ENCODE measurements at regions not wholly inside any gene's neighbourhood (a gene's known extent, or its start where the extent isn't known, plus 50 kb on each side); places are given as distances from the start of the nearest gene placed in this dataset.

DNA sequence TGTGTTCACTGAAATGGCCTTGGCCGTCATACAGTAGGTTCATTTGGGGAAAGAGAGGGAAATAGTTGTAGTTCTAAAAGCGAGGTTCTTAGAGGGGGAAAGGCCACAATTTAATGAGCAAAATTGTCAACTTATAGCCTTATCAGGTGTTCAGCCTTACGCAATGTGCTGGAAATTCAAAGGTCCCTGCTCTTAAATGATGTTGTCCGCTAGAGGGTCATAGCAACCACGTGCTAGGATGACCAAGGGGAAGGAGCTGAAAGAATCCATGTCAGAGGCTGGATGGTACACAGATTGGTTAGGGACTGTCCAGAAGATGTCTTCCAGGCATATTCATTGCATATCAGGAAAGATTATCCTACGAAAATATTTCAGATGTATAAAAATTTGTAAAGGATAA is 282.3 kb upstream of the MEX3C start:
- no peak overlapping the region for H3K4me3 ChIP-seq
- ATAC-seq: no peak
- H3K9me3 ChIP-seq: no peaks in the 10 kb centered on the region
- peaks cover 0 to 18% (median 1%) of the 10 kb centered on the region in 12 donors for H3K4me1 ChIP-seq
- H3K27me3 ChIP-seq: no peaks in the 10 kb centered on the region
- no peaks in the 10 kb centered on the region for H3K36me3 ChIP-seq
- TF ChIP-seq POLR2A (IDR thresholded peaks at IDR 0.05): no peak
- TF ChIP-seq, protein P1, sequence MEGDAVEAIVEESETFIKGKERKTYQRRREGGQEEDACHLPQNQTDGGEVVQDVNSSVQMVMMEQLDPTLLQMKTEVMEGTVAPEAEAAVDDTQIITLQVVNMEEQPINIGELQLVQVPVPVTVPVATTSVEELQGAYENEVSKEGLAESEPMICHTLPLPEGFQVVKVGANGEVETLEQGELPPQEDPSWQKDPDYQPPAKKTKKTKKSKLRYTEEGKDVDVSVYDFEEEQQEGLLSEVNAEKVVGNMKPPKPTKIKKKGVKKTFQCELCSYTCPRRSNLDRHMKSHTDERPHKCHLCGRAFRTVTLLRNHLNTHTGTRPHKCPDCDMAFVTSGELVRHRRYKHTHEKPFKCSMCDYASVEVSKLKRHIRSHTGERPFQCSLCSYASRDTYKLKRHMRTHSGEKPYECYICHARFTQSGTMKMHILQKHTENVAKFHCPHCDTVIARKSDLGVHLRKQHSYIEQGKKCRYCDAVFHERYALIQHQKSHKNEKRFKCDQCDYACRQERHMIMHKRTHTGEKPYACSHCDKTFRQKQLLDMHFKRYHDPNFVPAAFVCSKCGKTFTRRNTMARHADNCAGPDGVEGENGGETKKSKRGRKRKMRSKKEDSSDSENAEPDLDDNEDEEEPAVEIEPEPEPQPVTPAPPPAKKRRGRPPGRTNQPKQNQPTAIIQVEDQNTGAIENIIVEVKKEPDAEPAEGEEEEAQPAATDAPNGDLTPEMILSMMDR (IDR thresholded peaks at IDR 0.05): no peak
- intact Hi-C loops (cut with DNase I): no loop called here
- peak overlapping the region in 7 of 12 donors; percentile 24 to 80 (median 72) for H3K27ac ChIP-seq
- no peak for DNase-seq
- WGBS, 4 donors: 76 to 85% (median 78%) methylated on average over 6 of the region's 6 CpGs

DNA sequence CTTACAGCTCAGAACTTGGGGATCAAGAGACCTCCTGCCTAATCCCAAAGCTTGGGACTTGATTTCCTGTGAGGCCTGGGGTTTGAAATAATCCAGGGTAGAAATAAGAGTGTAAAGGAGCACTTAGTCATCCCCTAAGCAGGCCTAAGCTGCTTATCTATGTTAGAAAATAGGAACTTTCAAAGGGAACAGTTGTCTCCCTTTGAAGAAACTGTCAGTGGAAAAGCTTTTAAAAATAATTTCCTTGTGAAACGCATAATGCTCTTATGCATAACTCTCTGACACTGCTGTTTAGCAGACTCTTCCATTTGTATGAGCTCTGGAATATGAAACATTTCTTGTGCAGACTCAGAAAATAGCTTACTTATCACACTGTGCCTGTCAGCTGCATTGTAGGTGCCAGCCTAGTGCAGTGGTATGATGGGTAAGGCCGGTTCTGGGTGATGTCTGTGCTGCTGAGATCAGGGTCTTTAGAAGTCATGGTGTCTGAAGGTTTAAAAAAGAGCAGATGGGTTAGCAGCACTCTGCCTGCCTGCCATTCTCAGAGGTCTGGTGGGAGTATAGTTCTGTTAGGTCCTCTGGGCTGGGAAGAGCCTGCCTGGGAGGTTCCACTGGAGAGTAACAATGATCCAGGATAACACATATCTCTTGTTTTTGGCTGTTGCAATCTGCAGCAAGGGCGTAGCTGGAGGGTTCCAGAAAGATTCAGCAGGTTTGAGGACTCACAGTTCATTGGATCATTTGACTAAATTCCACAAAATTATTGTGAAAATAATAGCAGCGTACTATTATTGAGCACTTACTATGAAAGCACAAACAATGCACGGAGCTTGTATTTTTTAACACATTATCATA is 283.2 kb upstream of the MEX3C start:
- intact Hi-C loops (cut with DNase I): no loop called here
- peak overlapping the region in 9 of 12 donors; percentile 23 to 80 (median 69) for H3K27ac ChIP-seq
- H3K4me3 ChIP-seq: no peak overlapping the region
- DNase-seq (peak in 3 of 5 donors; percentile 18 to 29 (median 23)), ATAC-seq (peak; percentile 80 to 87 (median 80))
- peaks cover 0 to 18% (median 1%) of the 10 kb centered on the region in 12 donors for H3K4me1 ChIP-seq
- WGBS, 4 donors: 57 to 63% (median 60%) methylated on average over 5 of the region's 5 CpGs
- H3K27me3 ChIP-seq: no peaks in the 10 kb centered on the region
- TF ChIP-seq POLR2A (IDR thresholded peaks at IDR 0.05): no peak
- TF ChIP-seq, protein P1 (IDR thresholded peaks at IDR 0.05): no peak
- no peaks in the 10 kb centered on the region for H3K36me3 ChIP-seq
- H3K9me3 ChIP-seq: no peaks in the 10 kb centered on the region

DNA sequence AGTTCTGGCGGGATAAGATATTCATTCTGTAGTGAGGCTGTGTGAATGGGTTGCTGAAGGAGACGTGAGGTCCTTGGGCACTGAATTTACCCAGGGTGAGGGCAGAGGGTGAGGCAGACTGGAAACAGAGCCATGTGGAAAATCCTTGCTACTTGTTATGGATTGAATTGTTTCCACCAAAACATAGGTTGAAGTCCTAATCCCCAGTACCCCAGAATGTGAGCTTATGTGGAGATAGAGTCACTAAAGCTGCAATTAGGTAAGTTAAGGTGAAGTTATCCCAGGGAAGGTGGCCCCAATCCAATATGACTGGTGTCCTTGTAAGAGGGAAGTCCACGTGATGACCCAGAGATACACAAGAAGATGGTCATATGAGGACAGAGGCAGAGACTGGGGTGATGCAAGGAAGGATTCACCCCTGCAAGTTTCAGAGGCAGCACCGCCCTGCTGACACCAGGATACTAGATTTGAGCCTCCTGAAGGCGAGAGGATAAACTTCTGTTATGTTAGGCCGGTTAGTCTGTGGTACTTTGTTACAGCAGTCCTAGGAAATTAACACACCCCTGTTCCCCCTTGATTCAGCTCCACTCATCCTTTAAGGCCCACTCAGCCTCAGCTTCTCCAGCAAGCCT is 289.4 kb upstream of the MEX3C start:
- Histone ChIP-seq H3K36me3 (no peaks in the 10 kb centered on the region), H3K27ac (no peak overlapping the region), H3K4me1 (no peaks in the 10 kb centered on the region), H3K9me3 (no peaks in the 10 kb centered on the region), H3K4me3 (no peak overlapping the region), H3K27me3 (no peaks in the 10 kb centered on the region)
- 81 to 88% (median 82%) methylated on average over 6 of the region's 6 CpGs for WGBS, 4 donors
- TF ChIP-seq, protein P1 (IDR thresholded peaks at IDR 0.05): no peak
- no peak for TF ChIP-seq POLR2A (IDR thresholded peaks at IDR 0.05)
- ATAC-seq (no peak), DNase-seq (no peak)
- intact Hi-C loops (cut with DNase I): no loop called here

DNA sequence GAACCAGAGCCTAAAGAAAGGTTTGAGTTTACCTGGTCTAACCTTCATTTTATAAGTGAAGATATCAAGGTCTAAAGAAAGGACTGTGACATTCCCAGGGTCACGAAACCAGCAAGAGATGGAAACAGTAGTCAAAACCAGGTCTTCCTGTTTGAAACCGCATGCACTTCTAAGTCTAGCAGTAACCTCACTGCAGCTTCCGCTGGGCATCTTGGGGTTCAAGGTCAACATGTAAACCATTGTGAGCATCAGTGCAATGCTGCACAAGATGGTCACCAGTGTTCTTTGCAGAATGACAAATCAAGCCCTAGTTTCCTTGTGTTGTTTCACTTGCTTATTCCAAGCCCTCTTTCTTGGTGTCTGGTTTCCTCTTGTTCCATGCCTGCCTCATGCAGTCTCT is 292.9 kb upstream of the MEX3C start:
- DNase-seq (no peak), ATAC-seq (no peak)
- H3K4me1 ChIP-seq: no peaks in the 10 kb centered on the region
- H3K9me3 ChIP-seq: no peaks in the 10 kb centered on the region
- TF ChIP-seq, protein P1 (IDR thresholded peaks at IDR 0.05): no peak
- no peak for TF ChIP-seq POLR2A (IDR thresholded peaks at IDR 0.05)
- intact Hi-C loops (cut with DNase I): no loop called here
- WGBS, 4 donors: 91 to 98% (median 96%) methylated on average over 3 of the region's 3 CpGs
- no peak overlapping the region for H3K4me3 ChIP-seq
- H3K27ac ChIP-seq: no peak overlapping the region
- no peaks in the 10 kb centered on the region for H3K27me3 ChIP-seq
- no peaks in the 10 kb centered on the region for H3K36me3 ChIP-seq

All from heart left ventricle (tissue), 16 donors.